Testis (tissue), 2 donors: ENCODE measurements at regions not wholly inside any gene's neighbourhood (a gene's known extent, or its start where the extent isn't known, plus 50 kb on each side); places are given as distances from the start of the nearest gene placed in this dataset.

Source experiments
- CTCF ChIP-seq, 3 experiments: fragments of 450-650 bp in 2 of 3; fragments of 200-600 bp in 1 of 3; sonication (generic) in 1 of 3; IDR thresholded peaks; one replicate each; pipeline ENCODE4 v1.5.1; 2016 to 2019; ENCODE audit warnings: antibody characterized with exemption in 3 of 3, mild to moderate bottlenecking in 2 of 3, moderate library complexity in 1 of 3
- POLR2A ChIP-seq: fragments of 450-650 bp; IDR thresholded peaks from one replicate; pipeline ENCODE4 v1.6.1; 2017; ENCODE audit warnings: antibody characterized with exemption, mild to moderate bottlenecking, moderate library complexity

DNA sequence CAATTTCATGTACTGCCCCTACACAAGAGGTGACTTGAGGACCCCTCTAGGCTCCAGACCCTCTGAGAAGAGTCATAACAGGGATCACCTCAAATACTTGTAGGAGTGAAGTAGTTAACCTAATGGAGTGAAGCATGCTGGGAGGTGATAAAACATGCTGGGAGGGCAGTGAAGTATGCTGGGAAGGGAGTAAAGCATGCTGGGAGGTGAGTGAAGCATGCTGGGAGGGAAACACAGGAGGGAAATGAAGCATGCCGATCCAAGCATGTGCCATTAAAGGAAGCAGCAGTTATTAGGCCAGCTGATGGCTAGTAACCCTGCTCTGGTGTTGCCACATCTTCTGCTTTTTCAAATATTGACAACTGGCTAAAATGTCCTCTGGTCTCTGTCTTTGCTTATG is 70.7 kb upstream of the TRHDE start:
- TF ChIP-seq POLR2A (no peak), CTCF (IDR thresholded peaks at IDR 0.05) (no peak)
